ENCODE measurements at regions not wholly inside any gene's neighbourhood (a gene's known extent, or its start where the extent isn't known, plus 50 kb on each side); places are given as distances from the start of the nearest gene placed in this dataset.

DNA sequence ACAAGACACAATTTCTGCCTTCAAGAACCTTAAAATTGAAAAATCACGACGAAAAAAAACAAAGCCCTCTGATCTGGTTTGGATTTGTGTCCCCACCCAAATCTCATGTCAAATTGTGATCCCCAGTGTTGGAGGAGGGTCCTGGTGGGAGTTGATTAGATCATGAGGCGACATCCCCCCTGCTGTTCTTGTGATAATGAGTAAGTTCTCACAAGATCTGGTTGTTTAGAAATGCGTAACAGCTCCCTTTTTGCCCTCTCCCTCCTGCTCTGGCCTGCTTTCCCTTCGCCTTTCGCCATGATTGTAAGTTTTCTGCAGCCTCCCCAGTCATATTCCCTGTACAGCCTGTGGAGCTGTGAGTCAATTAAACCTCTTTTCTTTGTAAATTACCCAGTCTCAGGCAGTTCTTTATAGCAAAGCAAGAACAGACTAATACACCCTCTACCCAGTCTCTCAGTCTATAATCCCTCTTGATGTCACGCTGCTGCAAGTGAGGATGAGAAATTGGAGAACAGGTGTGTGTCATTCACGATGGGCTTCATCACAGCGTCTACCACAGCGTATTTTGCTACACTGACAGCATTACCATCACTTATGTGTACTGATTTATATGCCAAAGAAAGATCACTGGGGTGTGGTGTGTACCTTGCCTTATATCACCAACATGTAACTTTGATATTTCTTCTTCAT is 330.7 kb downstream of the MTX2 start:
- H3K36me3 Mint-ChIP-seq (ENCODE audit: insufficient read depth): no peaks in the 10 kb centered on the region

DNA sequence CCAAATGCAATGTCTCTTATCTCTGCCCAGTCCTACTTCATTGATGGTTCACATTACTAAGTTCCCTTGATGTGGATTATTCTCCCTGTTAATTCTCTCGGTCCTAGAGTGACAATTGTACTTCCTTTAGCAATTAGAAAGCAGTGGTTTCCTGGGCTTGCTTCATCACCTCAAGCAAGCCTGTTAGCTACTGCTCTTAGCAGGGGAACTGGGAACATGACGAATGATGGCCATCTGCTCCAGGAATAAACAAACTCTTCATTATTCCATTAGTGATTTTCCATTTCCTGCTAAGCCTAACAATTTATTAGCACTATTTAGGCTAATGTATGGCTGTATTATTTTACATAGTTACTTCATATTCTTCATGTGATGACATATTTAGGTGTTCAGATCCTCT is 331.8 kb downstream of the MTX2 start:
- H3K36me3 Mint-ChIP-seq (ENCODE audit: insufficient read depth): no peaks in the 10 kb centered on the region
- no peak for ATAC-seq (replicated peaks; ENCODE audit: extremely low read depth, poor library complexity, severe bottlenecking)
- H3K27me3 Mint-ChIP-seq: peaks cover 62% of the 10 kb centered on the region
- no peak overlapping the region for H3K4me3 Mint-ChIP-seq
- no peak overlapping the region for H3K27ac Mint-ChIP-seq (ENCODE audit: low read depth)
- no peak for DNase-seq (ENCODE audit: low spot score in 2 of 2)
- H3K9me3 Mint-ChIP-seq: no peaks in the 10 kb centered on the region
- H3K4me1 Mint-ChIP-seq: no peaks in the 10 kb centered on the region

More for the DNA sequence above, 330.7 kb downstream of the MTX2 start:
- Mint-ChIP-seq H3K4me1 (no peaks in the 10 kb centered on the region), H3K9me3 (no peaks in the 10 kb centered on the region), H3K27ac (ENCODE audit: low read depth) (no peak overlapping the region), H3K27me3 (peaks cover 64% of the 10 kb centered on the region), H3K4me3 (no peak overlapping the region)
- DNase-seq (ENCODE audit: low spot score in 2 of 2) (no peak), ATAC-seq (replicated peaks; ENCODE audit: extremely low read depth, poor library complexity, severe bottlenecking) (no peak)

GRCh38 chr2:176612036-176612435 is 342.8 kb downstream of the MTX2 start:
- H3K36me3 Mint-ChIP-seq (ENCODE audit: insufficient read depth): no peaks in the 10 kb centered on the region
- DNase-seq (ENCODE audit: low spot score in 2 of 2): no peak
- H3K27ac Mint-ChIP-seq (ENCODE audit: low read depth): no peak overlapping the region
- no peak overlapping the region for H3K4me3 Mint-ChIP-seq
- H3K27me3 Mint-ChIP-seq: peaks cover 84% of the 10 kb centered on the region
- H3K9me3 Mint-ChIP-seq: no peaks in the 10 kb centered on the region
- H3K4me1 Mint-ChIP-seq: no peaks in the 10 kb centered on the region
- ATAC-seq (replicated peaks; ENCODE audit: extremely low read depth, poor library complexity, severe bottlenecking): no peak

- Mint-ChIP-seq H3K27me3 (peaks cover 80% of the 10 kb centered on the region), H3K4me3 (no peak overlapping the region), H3K9me3 (no peaks in the 10 kb centered on the region), H3K36me3 (ENCODE audit: insufficient read depth) (no peaks in the 10 kb centered on the region), H3K4me1 (no peaks in the 10 kb centered on the region), H3K27ac (ENCODE audit: low read depth) (no peak overlapping the region)
- ATAC-seq (replicated peaks; ENCODE audit: extremely low read depth, poor library complexity, severe bottlenecking): no peak
- no peak for DNase-seq (ENCODE audit: low spot score in 2 of 2)
These were observed 343.5 kb downstream of the MTX2 start for GRCh38 chr2:176612736-176613135.

DNA sequence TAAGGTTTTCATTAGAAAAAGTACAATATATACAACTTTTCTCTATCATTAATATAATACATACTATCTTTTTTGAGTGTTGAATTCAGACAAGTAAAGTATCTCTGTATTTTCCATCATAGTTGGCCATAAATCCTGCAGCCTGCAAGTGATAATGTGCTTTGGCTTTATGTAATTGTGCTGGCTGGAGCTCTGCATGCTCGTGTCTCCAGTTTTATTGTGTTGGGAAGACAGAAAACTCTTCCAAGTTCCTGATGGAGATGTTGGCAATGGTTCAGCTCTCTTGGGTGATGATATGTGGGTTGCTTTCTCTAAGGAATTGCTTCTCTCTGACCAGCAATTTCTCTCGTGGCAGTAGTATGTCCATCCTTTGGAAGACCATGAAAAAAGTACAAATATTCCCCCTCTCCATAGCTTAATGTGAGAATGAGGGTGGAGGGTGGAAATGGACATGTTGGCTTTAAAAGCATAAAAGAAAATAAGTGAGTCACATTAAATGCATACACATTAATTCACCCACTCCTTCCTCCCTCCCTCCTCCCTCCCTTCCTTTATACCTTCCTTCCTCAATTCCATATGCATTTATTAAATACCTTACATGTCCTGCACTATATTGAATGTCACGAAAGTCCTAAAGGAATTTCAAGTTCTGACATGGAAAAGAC is 344.2 kb downstream of the MTX2 start:
- H3K27me3 Mint-ChIP-seq: peaks cover 79% of the 10 kb centered on the region
- no peak for ATAC-seq (replicated peaks; ENCODE audit: extremely low read depth, poor library complexity, severe bottlenecking)
- no peaks in the 10 kb centered on the region for H3K36me3 Mint-ChIP-seq (ENCODE audit: insufficient read depth)

GRCh38 chr2:176614049-176614448 is 344.8 kb downstream of the MTX2 start:
- H3K36me3 Mint-ChIP-seq (ENCODE audit: insufficient read depth): no peaks in the 10 kb centered on the region
- ATAC-seq (replicated peaks; ENCODE audit: extremely low read depth, poor library complexity, severe bottlenecking) (no peak), DNase-seq (ENCODE audit: low spot score in 2 of 2) (no peak)
- H3K27ac Mint-ChIP-seq (ENCODE audit: low read depth): no peak overlapping the region
- H3K4me1 Mint-ChIP-seq: no peaks in the 10 kb centered on the region
- no peak overlapping the region for H3K4me3 Mint-ChIP-seq
- peaks cover 85% of the 10 kb centered on the region for H3K27me3 Mint-ChIP-seq
- no peaks in the 10 kb centered on the region for H3K9me3 Mint-ChIP-seq

More for the DNA sequence above, 344.2 kb downstream of the MTX2 start:
- no peak overlapping the region for H3K27ac Mint-ChIP-seq (ENCODE audit: low read depth)
- no peaks in the 10 kb centered on the region for H3K9me3 Mint-ChIP-seq
- DNase-seq (ENCODE audit: low spot score in 2 of 2): no peak
- no peak overlapping the region for H3K4me3 Mint-ChIP-seq
- no peaks in the 10 kb centered on the region for H3K4me1 Mint-ChIP-seq

DNA sequence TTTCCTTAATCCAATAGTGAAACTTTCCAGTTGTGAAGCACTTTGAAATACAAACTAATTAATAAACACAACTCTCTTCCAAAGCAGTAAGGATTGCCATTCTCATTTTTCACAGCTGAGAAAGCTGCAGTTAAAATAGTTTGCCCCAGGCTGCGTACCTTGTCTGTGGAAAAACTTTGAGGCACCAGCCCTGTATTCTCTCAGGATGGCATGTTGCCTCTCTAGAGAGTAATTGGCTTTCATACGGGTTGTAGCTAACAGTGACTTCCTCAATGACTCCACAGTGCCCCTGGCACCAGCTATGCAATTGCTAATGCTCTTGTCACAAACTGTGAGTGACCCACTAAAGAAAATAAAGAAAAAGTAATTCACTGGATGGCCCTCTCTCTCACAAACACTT is 345.7 kb downstream of the MTX2 start:
- Mint-ChIP-seq H3K9me3 (no peaks in the 10 kb centered on the region), H3K36me3 (ENCODE audit: insufficient read depth) (no peaks in the 10 kb centered on the region), H3K27ac (ENCODE audit: low read depth) (no peak overlapping the region), H3K4me1 (no peaks in the 10 kb centered on the region), H3K27me3 (peaks cover 86% of the 10 kb centered on the region), H3K4me3 (no peak overlapping the region)
- DNase-seq (ENCODE audit: low spot score in 2 of 2) (no peak), ATAC-seq (replicated peaks; ENCODE audit: extremely low read depth, poor library complexity, severe bottlenecking) (no peak)

- Mint-ChIP-seq H3K4me1 (no peaks in the 10 kb centered on the region), H3K27ac (ENCODE audit: low read depth) (no peak overlapping the region), H3K27me3 (peaks cover 88% of the 10 kb centered on the region), H3K9me3 (no peaks in the 10 kb centered on the region), H3K36me3 (ENCODE audit: insufficient read depth) (no peaks in the 10 kb centered on the region), H3K4me3 (no peak overlapping the region)
- DNase-seq (ENCODE audit: low spot score in 2 of 2) (no peak), ATAC-seq (replicated peaks; ENCODE audit: extremely low read depth, poor library complexity, severe bottlenecking) (no peak)
These were observed 350.3 kb downstream of the MTX2 start for GRCh38 chr2:176619504-176619903.

DNA sequence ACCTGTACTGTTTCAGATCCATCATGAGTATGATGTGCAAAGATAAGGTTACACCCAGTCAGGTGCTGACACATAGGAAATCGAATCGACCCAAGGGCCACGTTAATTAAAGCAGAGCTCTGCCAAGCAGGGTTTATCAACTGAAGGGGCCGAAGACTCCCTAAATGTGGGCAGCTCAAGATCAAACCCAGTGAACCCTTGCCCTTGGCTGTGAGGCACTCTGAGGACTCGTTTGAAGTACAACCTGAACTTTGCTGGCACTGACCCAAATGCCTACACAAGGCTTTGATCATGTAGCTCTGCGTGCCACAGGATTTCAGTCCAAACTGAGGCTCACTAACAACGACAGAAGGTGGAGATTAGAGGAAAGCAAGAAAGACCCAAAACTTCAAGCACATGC is 352.1 kb downstream of the MTX2 start:
- no peak overlapping the region for H3K27ac Mint-ChIP-seq (ENCODE audit: low read depth)
- H3K36me3 Mint-ChIP-seq (ENCODE audit: insufficient read depth): no peaks in the 10 kb centered on the region
- no peak overlapping the region for H3K4me3 Mint-ChIP-seq
- ATAC-seq (replicated peaks; ENCODE audit: extremely low read depth, poor library complexity, severe bottlenecking) (no peak), DNase-seq (ENCODE audit: low spot score in 2 of 2) (no peak)
- H3K4me1 Mint-ChIP-seq: no peaks in the 10 kb centered on the region
- no peaks in the 10 kb centered on the region for H3K9me3 Mint-ChIP-seq
- peaks cover 87% of the 10 kb centered on the region for H3K27me3 Mint-ChIP-seq

DNA sequence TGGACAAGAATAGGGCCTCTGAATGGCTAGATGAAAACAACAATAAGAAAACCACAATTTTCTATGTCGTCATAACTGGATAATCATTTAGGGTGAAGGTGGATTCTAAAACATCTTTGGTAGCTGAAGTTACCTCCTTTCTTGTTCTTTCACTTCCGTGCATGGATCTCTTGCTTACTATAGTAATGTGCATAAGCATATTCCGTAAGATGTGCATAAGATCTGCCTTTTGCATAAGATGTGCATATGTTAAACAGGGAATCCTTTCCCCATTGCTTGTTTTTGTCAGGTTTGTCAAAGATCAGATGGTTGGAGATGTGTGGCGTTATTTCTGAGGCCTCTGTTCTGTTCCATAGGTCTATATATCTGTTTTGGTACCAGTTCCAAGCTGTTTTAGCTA is 353.6 kb downstream of the MTX2 start:
- no peaks in the 10 kb centered on the region for H3K36me3 Mint-ChIP-seq (ENCODE audit: insufficient read depth)
- H3K9me3 Mint-ChIP-seq: no peaks in the 10 kb centered on the region
- H3K27me3 Mint-ChIP-seq: peaks cover 92% of the 10 kb centered on the region
- H3K4me1 Mint-ChIP-seq: no peaks in the 10 kb centered on the region
- H3K27ac Mint-ChIP-seq (ENCODE audit: low read depth): no peak overlapping the region
- ATAC-seq (replicated peaks; ENCODE audit: extremely low read depth, poor library complexity, severe bottlenecking): no peak
- H3K4me3 Mint-ChIP-seq: no peak overlapping the region
- DNase-seq (ENCODE audit: low spot score in 2 of 2): no peak

DNA sequence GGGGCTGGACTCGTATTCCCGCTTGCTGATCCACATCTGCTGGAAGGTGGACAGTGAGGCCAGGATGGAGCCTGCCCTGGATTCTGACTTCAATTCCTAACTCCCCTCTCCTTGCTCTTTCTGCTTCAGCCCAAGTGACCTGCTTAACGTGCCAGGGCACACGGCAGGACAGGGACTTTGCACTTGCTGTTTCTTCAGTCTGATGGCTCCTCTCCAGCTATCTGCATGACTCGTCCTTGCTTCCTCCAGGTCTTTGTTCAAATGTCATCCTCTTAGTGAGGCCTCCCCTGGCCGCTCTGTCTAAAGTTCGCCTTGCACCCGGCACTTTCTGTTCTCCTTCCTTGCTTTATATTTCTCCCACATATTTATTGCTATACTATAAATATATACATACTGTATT is 357.6 kb downstream of the MTX2 start:
- no peak for DNase-seq (ENCODE audit: low spot score in 2 of 2)
- no peak overlapping the region for H3K27ac Mint-ChIP-seq (ENCODE audit: low read depth)
- H3K4me3 Mint-ChIP-seq: no peak overlapping the region
- no peak for ATAC-seq (replicated peaks; ENCODE audit: extremely low read depth, poor library complexity, severe bottlenecking)
- no peaks in the 10 kb centered on the region for H3K9me3 Mint-ChIP-seq
- H3K27me3 Mint-ChIP-seq: peaks cover 73% of the 10 kb centered on the region
- H3K36me3 Mint-ChIP-seq (ENCODE audit: insufficient read depth): no peaks in the 10 kb centered on the region
- no peaks in the 10 kb centered on the region for H3K4me1 Mint-ChIP-seq

DNA sequence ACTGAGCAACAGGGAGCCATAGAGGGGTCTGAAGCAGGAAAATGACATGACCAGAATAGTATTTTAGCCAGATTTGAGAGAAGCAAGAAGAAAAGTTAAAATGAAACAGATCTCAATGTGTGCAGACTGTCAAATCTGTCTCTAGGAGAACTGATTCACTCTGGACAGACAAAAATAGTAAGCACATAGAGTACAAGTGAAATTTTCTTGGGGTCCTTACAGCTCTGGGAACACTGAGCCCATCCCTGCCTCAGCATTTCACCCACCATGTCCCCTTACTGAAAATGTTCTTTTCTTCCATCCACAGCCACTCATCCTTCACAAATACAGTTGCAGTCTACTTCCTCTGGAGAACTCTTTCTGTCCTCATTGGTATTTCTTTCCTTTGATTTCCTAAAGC is 359.2 kb downstream of the MTX2 start:
- no peak for ATAC-seq (replicated peaks; ENCODE audit: extremely low read depth, poor library complexity, severe bottlenecking)
- Mint-ChIP-seq H3K4me3 (no peak overlapping the region), H3K36me3 (ENCODE audit: insufficient read depth) (no peaks in the 10 kb centered on the region), H3K27me3 (peaks cover 68% of the 10 kb centered on the region), H3K9me3 (no peaks in the 10 kb centered on the region), H3K4me1 (no peaks in the 10 kb centered on the region), H3K27ac (ENCODE audit: low read depth) (no peak overlapping the region)
- DNase-seq (ENCODE audit: low spot score in 2 of 2): no peak

DNA sequence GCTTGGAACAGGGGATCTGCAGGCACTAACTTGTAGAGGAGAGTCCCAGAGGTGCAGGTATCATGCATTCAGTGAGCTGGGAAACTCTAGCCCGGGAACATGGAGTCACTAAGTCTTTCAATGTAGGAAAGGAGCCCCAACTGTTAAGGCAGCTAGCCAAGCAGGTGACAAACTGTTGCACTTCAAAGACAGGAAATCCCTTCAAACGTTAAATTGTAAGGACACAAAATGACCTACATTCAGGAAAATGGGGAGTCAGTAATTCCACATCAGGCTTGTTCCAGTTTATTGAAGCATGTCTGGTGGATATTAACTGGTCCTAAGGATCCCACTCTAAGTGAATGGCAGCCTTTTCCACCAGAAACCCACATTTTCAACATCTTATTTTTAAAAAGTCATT is 364.5 kb downstream of the MTX2 start:
- ATAC-seq (replicated peaks; ENCODE audit: extremely low read depth, poor library complexity, severe bottlenecking) (no peak), DNase-seq (ENCODE audit: low spot score in 2 of 2) (no peak)
- Mint-ChIP-seq H3K27me3 (peaks cover 34% of the 10 kb centered on the region), H3K36me3 (ENCODE audit: insufficient read depth) (no peaks in the 10 kb centered on the region), H3K27ac (ENCODE audit: low read depth) (no peak overlapping the region), H3K4me3 (no peak overlapping the region), H3K4me1 (peaks cover 5% of the 10 kb centered on the region), H3K9me3 (no peaks in the 10 kb centered on the region)

All from central memory CD8-positive, alpha-beta T cell (primary cell).